ENCODE measurements at regions not wholly inside any gene's neighbourhood (a gene's known extent, or its start where the extent isn't known, plus 50 kb on each side); places are given as distances from the start of the nearest gene placed in this dataset.

GRCh38 chr13:26984337-26984736 is 187.3 kb downstream of the USP12 start:
- Histone ChIP-seq H3K79me2 (ENCODE audit: insufficient read depth, low read length) (no peaks in the 10 kb centered on the region), H3K14ac (ENCODE audit: insufficient read depth, low read length) (no peak overlapping the region), H3K4me1 (ENCODE audit: insufficient read depth, low read length) (no peaks in the 10 kb centered on the region), H3K56ac (ENCODE audit: insufficient read length, low read depth, low read length) (no peak overlapping the region), H4K91ac (ENCODE audit: insufficient read length, low read depth, low read length) (no peak overlapping the region), H3K79me1 (ENCODE audit: insufficient read depth, low read depth, low read length, poor library complexity, severe bottlenecking) (no peaks in the 10 kb centered on the region), H2AFZ (ENCODE audit: low read length) (no peak overlapping the region), H2BK120ac (ENCODE audit: low read depth, low read length, poor library complexity, severe bottlenecking) (no peak overlapping the region), H3K23ac (ENCODE audit: insufficient read length, low read depth, low read length) (no peak overlapping the region), H3K27ac (ENCODE audit: insufficient read length, low read depth, low read length) (no peak overlapping the region), H4K20me1 (ENCODE audit: control insufficient read depth, insufficient read depth, insufficient read length) (no peaks in the 10 kb centered on the region), H4K8ac (replicated peaks; ENCODE audit: insufficient read length, low read depth, low read length) (no peak overlapping the region), H3K23me2 (ENCODE audit: insufficient read length, low read depth, low read length, poor library complexity, severe bottlenecking) (no peaks in the 10 kb centered on the region), H2BK12ac (ENCODE audit: insufficient read length, low read depth, low read length) (no peak overlapping the region), H3K4ac (ENCODE audit: low read depth, low read length) (no peak overlapping the region), H3K4me2 (ENCODE audit: insufficient read depth, insufficient read length, low read length) (no peak overlapping the region), H3K9me3 (ENCODE audit: control insufficient read depth, low read depth, low read length) (no peaks in the 10 kb centered on the region), H3K27me3 (ENCODE audit: insufficient read depth, low read length) (no peaks in the 10 kb centered on the region), H2BK15ac (ENCODE audit: low read depth, low read length) (no peak overlapping the region), H2AK5ac (ENCODE audit: insufficient read length, low read length) (no peak overlapping the region), H2BK5ac (ENCODE audit: insufficient read length, low read length) (no peak overlapping the region), H3K18ac (ENCODE audit: insufficient read length, low read depth, low read length) (no peak overlapping the region), H4K5ac (ENCODE audit: insufficient read length, low read depth, low read length) (no peak overlapping the region), H2BK20ac (ENCODE audit: low read depth, low read length, poor library complexity, severe bottlenecking) (no peak overlapping the region), H3T11ph (ENCODE audit: low read length) (no peak overlapping the region), H3K9ac (ENCODE audit: extremely low read depth, insufficient read length, low read length) (no peak overlapping the region)
- DNase-seq = no peak
- no peak overlapping the region for H3K4me3 Mint-ChIP-seq
- WGBS (ENCODE audit: extremely low coverage, insufficient read length, low lambda C conversion rate) = no CpG with 5 or more reads among the region's 4 CpGs
- no peaks in the 10 kb centered on the region for H3K9me3 Mint-ChIP-seq
- H3K4me1 Mint-ChIP-seq = peaks cover 6 to 10% of the 10 kb centered on the region in 2 experiments
- no peaks in the 10 kb centered on the region for H3K36me3 Mint-ChIP-seq (ENCODE audit: insufficient read depth in 1 of 3, low read depth in 3 of 3)
- no peak for TF ChIP-seq CTCF (conservative IDR thresholded peaks at IDR 0.05)
- H3K27ac Mint-ChIP-seq = no peak overlapping the region
- H3K27me3 Mint-ChIP-seq (ENCODE audit: low read depth) = peaks cover 3% of the 10 kb centered on the region; the same call in 1 of the 2 replicates
